H1 (cell line): ENCODE measurements at regions not wholly inside any gene's neighbourhood (a gene's known extent, or its start where the extent isn't known, plus 50 kb on each side); places are given as distances from the start of the nearest gene placed in this dataset.

Experiments used
- CHD1 ChIP-seq: IDR thresholded peaks from 2 replicates; pipeline ENCODE4 v1.6.1; 2012; ENCODE audit warnings: low read depth, low read length, improper control_type of control experiment
- EGR1 ChIP-seq: IDR thresholded peaks from 2 replicates; pipeline ENCODE4 v1.6.1; 2011; ENCODE audit warnings: low read depth, low read length, borderline replicate concordance
- EP300 ChIP-seq, 2 experiments: IDR thresholded peaks; 1 replicate in 1 of 2; 2 replicates in 1 of 2; pipeline ENCODE4 v1.6.1; 2011 to 2012; ENCODE audit warnings: low read depth in 2 of 2, low read length in 2 of 2, mild to moderate bottlenecking in 2 of 2, borderline replicate concordance in 1 of 2, inconsistent platforms in 1 of 2, moderate library complexity in 1 of 2
- EZH2 ChIP-seq: fragments of 200-600 bp; sonication (generic); IDR thresholded peaks from 2 replicates; pipeline ENCODE4 v1.7.1; 2012; ENCODE audit warnings: low read depth, mild to moderate bottlenecking, moderate library complexity, low read length, inconsistent platforms; ENCODE audit not compliant: severe bottlenecking
- RNF2 ChIP-seq: fragments of 200-900, 300-1000 bp; sonication (generic); IDR thresholded peaks from 2 replicates; pipeline ENCODE4 v1.7.1; 2016; ENCODE audit warnings: borderline replicate concordance, low read depth, mild to moderate bottlenecking, antibody characterized with exemption, low read length; ENCODE audit not compliant: poor library complexity, severe bottlenecking; ENCODE audit errors: missing control alignments
- SP1 ChIP-seq: IDR thresholded peaks from 2 replicates; pipeline ENCODE4 v1.6.1; 2011; ENCODE audit warnings: low read depth, low read length

- no peak for TF ChIP-seq EP300 (IDR thresholded peaks at IDR 0.05; ENCODE audit: borderline replicate concordance in 1 of 2, low read depth in 2 of 2, low read length in 2 of 2)
- no peak for TF ChIP-seq EGR1
- no peak for TF ChIP-seq RNF2
- no peak for TF ChIP-seq CHD1
- no peak for TF ChIP-seq EZH2
- TF ChIP-seq SP1, result no peak
Measured at GRCh38 chr3:173301647-173302046, 95.9 kb upstream of the NLGN1 start.
